SK-N-SH (cell line): ENCODE measurements at regions not wholly inside any gene's neighbourhood (a gene's known extent, or its start where the extent isn't known, plus 50 kb on each side); places are given as distances from the start of the nearest gene placed in this dataset.

Experiments used
- CTCF ChIA-PET: fragments of 300-600, 350-600 bp; formaldehyde crosslinking; extraction: SDS; loops from one replicate; lab custom pipeline; 2021; lab: Yijun Ruan, JAX
- POLR2A ChIA-PET: fragments of 350-600 bp; sonication (Branson Sonifier 250); formaldehyde crosslinking; extraction: SDS; loops from one replicate; lab custom pipeline; 2020; ENCODE audit warnings: antibody characterized with exemption, inconsistent platforms; lab: Yijun Ruan, JAX
- DNase-seq: peaks from one replicate; pipeline ENCODE4 v3.0.0; 2012
- H2AFZ ChIP-seq: fragments of 200-600 bp; sonication (generic); 2 replicates; pipeline ENCODE4 v1.8.1; 2016; ENCODE audit warnings: antibody characterized with exemption, mild to moderate bottlenecking, low read depth
- H3F3A ChIP-seq: fragments of 200-600 bp; sonication (generic); replicated peaks from 2 replicates; pipeline ENCODE3; 2016; ENCODE audit warnings: antibody characterized with exemption, mild to moderate bottlenecking; ENCODE audit not compliant: insufficient read depth
- H3K27ac ChIP-seq, 2 experiments: fragments of 200-500 bp in 1 of 2; fragments of 200-600 bp in 1 of 2; sonication (Bioruptor generic) in 1 of 2; sonication (generic), shearing (Covaris generic) in 1 of 2; 2 replicates each; pipeline versions ENCODE4 v1.5.1 to v1.6.1; 2014 to 2016; ENCODE audit warnings: low read depth in 2 of 2, inconsistent platforms in 1 of 2, low read length in 1 of 2, mild to moderate bottlenecking in 1 of 2, mixed read lengths in 1 of 2
- H3K27me3 ChIP-seq: fragments of 200-600 bp; sonication (generic), shearing (Covaris generic); 2 replicates; pipeline ENCODE4 v1.6.1; 2016; ENCODE audit warnings: mixed run types; ENCODE audit not compliant: insufficient read depth
- H3K36me3 ChIP-seq, 2 experiments: fragments of 200-500 bp in 1 of 2; fragments of 200-600 bp in 1 of 2; sonication (Bioruptor generic) in 1 of 2; sonication (generic) in 1 of 2; replicated peaks in 1 of 2; 2 replicates each; pipeline versions ENCODE3 to v1.5.1; 2014 to 2016; ENCODE audit warnings: low read length in 1 of 2, mild to moderate bottlenecking in 1 of 2; ENCODE audit not compliant: insufficient read depth in 2 of 2, control insufficient read depth in 1 of 2
- H3K4me1 ChIP-seq, 2 experiments: fragments of 200-500 bp in 1 of 2; fragments of 200-600 bp in 1 of 2; sonication (Bioruptor generic) in 1 of 2; sonication (generic), shearing (Covaris generic) in 1 of 2; 2 replicates each; pipeline versions ENCODE4 v1.5.1 to v1.6.1; 2014 to 2016; ENCODE audit warnings: low read depth in 1 of 2, low read length in 1 of 2, mixed run types in 1 of 2; ENCODE audit not compliant: insufficient read depth in 2 of 2, control insufficient read depth in 1 of 2
- H3K4me2 ChIP-seq: fragments of 200-600 bp; sonication (generic), shearing (Covaris generic); 2 replicates; pipeline ENCODE4 v1.6.1; 2017; ENCODE audit warnings: mixed run types
- H3K4me3 ChIP-seq, 2 experiments: fragments of 200-500 bp in 1 of 2; fragments of 200-600 bp in 1 of 2; sonication (Bioruptor generic) in 1 of 2; sonication (generic), shearing (Covaris generic) in 1 of 2; 2 replicates each; pipeline versions ENCODE4 v1.5.1 to v1.8.1; 2014 to 2016; ENCODE audit warnings: low read depth in 2 of 2, inconsistent platforms in 1 of 2, low read length in 1 of 2, mild to moderate bottlenecking in 1 of 2, mixed read lengths in 1 of 2, moderate library complexity in 1 of 2
- H3K79me2 ChIP-seq: fragments of 200-600 bp; sonication (generic); 2 replicates; pipeline ENCODE4 v1.8.1; 2017; ENCODE audit warnings: mild to moderate bottlenecking; ENCODE audit not compliant: insufficient read depth
- H3K9ac ChIP-seq: fragments of 200-600 bp; sonication (generic); 2 replicates; pipeline ENCODE4 v1.6.1; 2017; ENCODE audit warnings: mixed run types
- H3K9me2 ChIP-seq: fragments of 200-600 bp; sonication (generic); 2 replicates; pipeline ENCODE4 v1.6.1; 2017; ENCODE audit warnings: mixed run types
- H3K9me3 ChIP-seq: fragments of 200-600 bp; sonication (generic); 2 replicates; pipeline ENCODE4 v1.6.1; 2017; ENCODE audit warnings: mixed run types, mild to moderate bottlenecking, moderate library complexity
- H4K20me1 ChIP-seq: fragments of 200-600 bp; sonication (generic); 2 replicates; pipeline ENCODE4 v1.6.1; 2017; ENCODE audit warnings: mild to moderate bottlenecking, mixed run types; ENCODE audit not compliant: insufficient read depth
- EZH2phosphoT487 ChIP-seq: fragments of 200-600 bp; sonication (generic); IDR thresholded peaks from 2 replicates; pipeline ENCODE4 v1.6.1; 2017; ENCODE audit warnings: low read depth, mixed run types, mild to moderate bottlenecking, antibody characterized with exemption, moderate library complexity, borderline replicate concordance
- GABPA ChIP-seq: IDR thresholded peaks from 2 replicates; pipeline ENCODE4 v1.4.0; 2012; ENCODE audit warnings: low read depth, mild to moderate bottlenecking
- GATA2 ChIP-seq: sonication (generic); formaldehyde crosslinking; IDR thresholded peaks from 2 replicates; pipeline ENCODE4 v1.5.0; 2020; ENCODE audit warnings: mild to moderate bottlenecking, missing genetic modification reagents
- JUND ChIP-seq: IDR thresholded peaks from 2 replicates; pipeline ENCODE4 v1.4.0; 2012
- MEF2A ChIP-seq: IDR thresholded peaks from 2 replicates; pipeline ENCODE4 v1.4.0; 2012; ENCODE audit warnings: low read depth, borderline replicate concordance
- MXI1 ChIP-seq: IDR thresholded peaks from 2 replicates; pipeline ENCODE4 v1.6.1; 2012; ENCODE audit warnings: mild to moderate bottlenecking, low read depth, low read length, improper control_type of control experiment
- NFIC ChIP-seq: IDR thresholded peaks from 2 replicates; pipeline ENCODE4 v1.4.0; 2012; ENCODE audit warnings: borderline replicate concordance
- NRF1 ChIP-seq: IDR thresholded peaks from 2 replicates; pipeline ENCODE4 v1.6.1; 2012; ENCODE audit warnings: low read depth, mild to moderate bottlenecking, low read length
- RFX5 ChIP-seq: IDR thresholded peaks from 2 replicates; pipeline ENCODE4 v1.6.1; 2012; ENCODE audit warnings: mild to moderate bottlenecking, improper control_type of control experiment, low read length
- RXRA ChIP-seq: IDR thresholded peaks from 2 replicates; pipeline ENCODE4 v1.4.0; 2012; ENCODE audit warnings: low read depth, mild to moderate bottlenecking, borderline replicate concordance
- SIN3A ChIP-seq: IDR thresholded peaks from 2 replicates; pipeline ENCODE4 v1.6.1; 2012; ENCODE audit warnings: low read depth, mild to moderate bottlenecking, low read length, moderate library complexity, borderline replicate concordance
- TAF1 ChIP-seq: IDR thresholded peaks from 2 replicates; pipeline ENCODE4 v1.6.1; 2012; ENCODE audit warnings: low read depth, mild to moderate bottlenecking, low read length, moderate library complexity, borderline replicate concordance
- TEAD4 ChIP-seq: IDR thresholded peaks from 2 replicates; pipeline ENCODE4 v1.4.0; 2012; ENCODE audit warnings: mild to moderate bottlenecking, borderline replicate concordance; ENCODE audit not compliant: insufficient read depth
- YY1 ChIP-seq: IDR thresholded peaks from 2 replicates; pipeline ENCODE4 v1.4.0; 2012; ENCODE audit warnings: low read depth, mild to moderate bottlenecking
- WGBS: methylation state at CpG from one replicate; pipeline ENCODE4 v1.1.6; 2017; ENCODE audit warnings: low lambda C conversion rate; 5-methylcytosine and 5-hydroxymethylcytosine counted together
- TF ChIP-seq, protein P1 (sequence below): IDR thresholded peaks from 2 replicates; pipeline ENCODE4 v1.4.0; 2012; ENCODE audit warnings: low read depth, borderline replicate concordance
- TF ChIP-seq, protein P2 (sequence below): fragments of 150-350 bp; IDR thresholded peaks from 2 replicates; pipeline ENCODE4 v1.6.1; 2017; ENCODE audit warnings: antibody characterized with exemption, low read length, low read depth, borderline replicate concordance
- TF ChIP-seq, protein P3 (sequence below): IDR thresholded peaks from 2 replicates; pipeline ENCODE4; 2012

DNA sequence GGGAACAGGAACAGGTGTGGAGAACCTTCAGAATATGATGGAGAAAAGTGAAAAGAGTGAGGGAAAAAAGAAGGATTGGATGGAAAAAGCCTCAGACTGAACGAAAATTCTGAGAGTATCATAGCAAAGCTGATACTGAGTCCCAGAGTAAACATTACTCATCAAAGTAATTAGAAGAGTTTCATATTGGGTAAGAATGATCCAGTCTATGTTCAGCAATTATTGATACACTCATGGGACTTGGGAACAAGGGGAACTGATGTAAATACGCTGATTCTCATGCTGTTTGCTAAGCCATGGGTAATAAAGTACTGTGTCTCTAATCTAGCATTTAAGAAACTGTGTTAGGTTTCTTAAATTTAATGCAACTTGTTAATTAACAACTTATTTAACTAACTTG is 219.9 kb upstream of the NOL4 start:
- H3K9me3 ChIP-seq: no peaks in the 10 kb centered on the region
- no peaks in the 10 kb centered on the region for H3K36me3 ChIP-seq
- no peaks in the 10 kb centered on the region for H3K9me2 ChIP-seq
- CTCF ChIA-PET: no interaction called here
- no peaks in the 10 kb centered on the region for H3F3A ChIP-seq
- H3K79me2 ChIP-seq: no peaks in the 10 kb centered on the region
- H3K4me2 ChIP-seq: no peak overlapping the region
- no peaks in the 10 kb centered on the region for H3K4me1 ChIP-seq
- H2AFZ ChIP-seq: no peak overlapping the region
- H3K9ac ChIP-seq: no peak overlapping the region
- no peak overlapping the region for H3K4me3 ChIP-seq
- WGBS: 19% methylated on average over 2 of the region's 2 CpGs
- no peaks in the 10 kb centered on the region for H4K20me1 ChIP-seq
- H3K27me3 ChIP-seq: no peaks in the 10 kb centered on the region
- DNase-seq: no peak
- no peak overlapping the region for H3K27ac ChIP-seq
- TF ChIP-seq RFX5: no peak
- no peak for TF ChIP-seq NFIC
- TF ChIP-seq, all 33 proteins: peak for 0
- POLR2A ChIA-PET: no interaction called here

DNA sequence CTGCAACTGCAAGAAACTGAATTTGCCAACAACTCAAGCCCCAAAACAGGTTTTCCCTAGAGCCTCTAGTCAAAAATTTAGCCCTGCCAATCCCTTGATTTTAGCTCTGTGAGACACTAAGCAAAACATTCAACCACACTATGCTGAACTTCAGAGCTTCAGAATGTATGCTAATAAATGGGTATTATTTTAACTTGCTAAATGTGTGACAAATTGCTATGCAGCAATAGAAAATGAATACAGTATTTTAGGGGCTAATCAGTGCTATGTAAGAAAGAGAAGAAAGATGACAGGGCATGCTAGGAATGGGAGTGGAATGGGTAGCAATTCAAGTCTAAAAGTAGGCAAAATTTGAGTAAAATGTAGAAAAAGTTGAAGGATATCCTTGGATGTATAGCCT is 223.9 kb upstream of the NOL4 start:
- Histone ChIP-seq H3K4me2 (no peak overlapping the region), H3K27ac (no peak overlapping the region), H3K9ac (no peak overlapping the region), H3F3A (no peaks in the 10 kb centered on the region), H3K27me3 (no peaks in the 10 kb centered on the region), H4K20me1 (no peaks in the 10 kb centered on the region), H3K79me2 (no peaks in the 10 kb centered on the region), H3K36me3 (no peaks in the 10 kb centered on the region), H3K9me3 (no peaks in the 10 kb centered on the region), H3K4me3 (no peak overlapping the region), H3K9me2 (no peaks in the 10 kb centered on the region), H3K4me1 (no peaks in the 10 kb centered on the region), H2AFZ (no peak overlapping the region)
- ChIA-PET POLR2A (no interaction called here), CTCF (no interaction called here)
- TF ChIP-seq MXI1: no peak
- no peak for TF ChIP-seq RXRA
- TF ChIP-seq, protein P1, sequence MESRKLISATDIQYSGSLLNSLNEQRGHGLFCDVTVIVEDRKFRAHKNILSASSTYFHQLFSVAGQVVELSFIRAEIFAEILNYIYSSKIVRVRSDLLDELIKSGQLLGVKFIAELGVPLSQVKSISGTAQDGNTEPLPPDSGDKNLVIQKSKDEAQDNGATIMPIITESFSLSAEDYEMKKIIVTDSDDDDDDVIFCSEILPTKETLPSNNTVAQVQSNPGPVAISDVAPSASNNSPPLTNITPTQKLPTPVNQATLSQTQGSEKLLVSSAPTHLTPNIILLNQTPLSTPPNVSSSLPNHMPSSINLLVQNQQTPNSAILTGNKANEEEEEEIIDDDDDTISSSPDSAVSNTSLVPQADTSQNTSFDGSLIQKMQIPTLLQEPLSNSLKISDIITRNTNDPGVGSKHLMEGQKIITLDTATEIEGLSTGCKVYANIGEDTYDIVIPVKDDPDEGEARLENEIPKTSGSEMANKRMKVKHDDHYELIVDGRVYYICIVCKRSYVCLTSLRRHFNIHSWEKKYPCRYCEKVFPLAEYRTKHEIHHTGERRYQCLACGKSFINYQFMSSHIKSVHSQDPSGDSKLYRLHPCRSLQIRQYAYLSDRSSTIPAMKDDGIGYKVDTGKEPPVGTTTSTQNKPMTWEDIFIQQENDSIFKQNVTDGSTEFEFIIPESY: no peak
- TF ChIP-seq, protein P2, sequence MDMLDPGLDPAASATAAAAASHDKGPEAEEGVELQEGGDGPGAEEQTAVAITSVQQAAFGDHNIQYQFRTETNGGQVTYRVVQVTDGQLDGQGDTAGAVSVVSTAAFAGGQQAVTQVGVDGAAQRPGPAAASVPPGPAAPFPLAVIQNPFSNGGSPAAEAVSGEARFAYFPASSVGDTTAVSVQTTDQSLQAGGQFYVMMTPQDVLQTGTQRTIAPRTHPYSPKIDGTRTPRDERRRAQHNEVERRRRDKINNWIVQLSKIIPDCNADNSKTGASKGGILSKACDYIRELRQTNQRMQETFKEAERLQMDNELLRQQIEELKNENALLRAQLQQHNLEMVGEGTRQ: no peak
- no peak for TF ChIP-seq TEAD4
- no peak for TF ChIP-seq JUND
- no peak for TF ChIP-seq TAF1
- TF ChIP-seq SIN3A: no peak
- no peak for TF ChIP-seq GATA2
- no peak for TF ChIP-seq NRF1
- no peak for TF ChIP-seq MEF2A
- no peak for TF ChIP-seq EZH2phosphoT487
- TF ChIP-seq GABPA: no peak
- no peak for TF ChIP-seq YY1
- TF ChIP-seq, protein P3, sequence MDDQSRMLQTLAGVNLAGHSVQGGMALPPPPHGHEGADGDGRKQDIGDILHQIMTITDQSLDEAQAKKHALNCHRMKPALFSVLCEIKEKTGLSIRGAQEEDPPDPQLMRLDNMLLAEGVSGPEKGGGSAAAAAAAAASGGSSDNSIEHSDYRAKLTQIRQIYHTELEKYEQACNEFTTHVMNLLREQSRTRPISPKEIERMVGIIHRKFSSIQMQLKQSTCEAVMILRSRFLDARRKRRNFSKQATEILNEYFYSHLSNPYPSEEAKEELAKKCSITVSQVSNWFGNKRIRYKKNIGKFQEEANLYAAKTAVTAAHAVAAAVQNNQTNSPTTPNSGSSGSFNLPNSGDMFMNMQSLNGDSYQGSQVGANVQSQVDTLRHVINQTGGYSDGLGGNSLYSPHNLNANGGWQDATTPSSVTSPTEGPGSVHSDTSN: no peak
- no peak for DNase-seq
